ENCODE measurements at regions not wholly inside any gene's neighbourhood (a gene's known extent, or its start where the extent isn't known, plus 50 kb on each side); places are given as distances from the start of the nearest gene placed in this dataset.

DNA sequence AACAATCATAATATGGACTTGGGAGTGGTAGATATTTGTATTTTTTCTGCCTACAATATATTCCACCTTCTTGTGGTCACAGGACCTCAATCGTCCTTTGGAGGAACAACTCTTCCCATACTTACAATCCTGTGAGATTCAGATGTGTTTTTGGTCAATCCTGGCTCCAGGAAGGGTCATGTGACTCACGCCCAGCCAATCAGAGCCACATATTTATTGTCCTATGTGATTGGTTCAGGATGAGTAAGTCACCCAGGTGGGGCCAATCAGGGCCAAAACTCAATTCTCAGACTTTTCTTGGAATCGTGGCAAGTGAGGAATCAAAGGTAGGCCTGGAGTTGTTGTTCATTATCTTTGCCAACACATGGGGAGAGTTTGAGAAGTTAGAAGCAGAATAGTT, 264.9 kb downstream of the SUDS3 start:
- no peak overlapping the region for H3K9ac ChIP-seq (ENCODE audit: low read length)
- no peaks in the 10 kb centered on the region for H3K4me1 ChIP-seq (ENCODE audit: control insufficient read depth, insufficient read depth, low read length)
- H3K9me3 ChIP-seq (ENCODE audit: control insufficient read depth, insufficient read depth, low read depth, low read length), result no peaks in the 10 kb centered on the region
- H3K27me3 ChIP-seq (ENCODE audit: control insufficient read depth, insufficient read depth, low read length), result peaks cover 9% of the 10 kb centered on the region; the same call in 1 of the 2 replicates
- H3K4me3 ChIP-seq (ENCODE audit: low read depth, low read length), result no peak overlapping the region
- no peaks in the 10 kb centered on the region for H3K36me3 ChIP-seq (ENCODE audit: control insufficient read depth, insufficient read depth, low read length)
- no peak overlapping the region for H3K27ac ChIP-seq (ENCODE audit: low read depth, low read length)

GRCh38 chr12:118645219-118645618, 268.9 kb downstream of the SUDS3 start:
- H3K9me3 ChIP-seq (ENCODE audit: control insufficient read depth, insufficient read depth, low read depth, low read length), result no peaks in the 10 kb centered on the region
- peaks cover 10% of the 10 kb centered on the region; the same call in 1 of the 2 replicates for H3K27me3 ChIP-seq (ENCODE audit: control insufficient read depth, insufficient read depth, low read length)
- H3K4me3 ChIP-seq (ENCODE audit: low read depth, low read length), result no peak overlapping the region
- H3K27ac ChIP-seq (ENCODE audit: low read depth, low read length), result no peak overlapping the region
- H3K4me1 ChIP-seq (ENCODE audit: control insufficient read depth, insufficient read depth, low read length), result no peaks in the 10 kb centered on the region
- no peak overlapping the region for H3K9ac ChIP-seq (ENCODE audit: low read length)
- H3K36me3 ChIP-seq (ENCODE audit: control insufficient read depth, insufficient read depth, low read length), result no peaks in the 10 kb centered on the region

- H3K36me3 ChIP-seq (ENCODE audit: control insufficient read depth, insufficient read depth, low read length), result no peaks in the 10 kb centered on the region
- no peaks in the 10 kb centered on the region for H3K4me1 ChIP-seq (ENCODE audit: control insufficient read depth, insufficient read depth, low read length)
- H3K9ac ChIP-seq (ENCODE audit: low read length), result no peak overlapping the region
- H3K27me3 ChIP-seq (ENCODE audit: control insufficient read depth, insufficient read depth, low read length), result peaks cover 10% of the 10 kb centered on the region; the same call in 1 of the 2 replicates
- H3K9me3 ChIP-seq (ENCODE audit: control insufficient read depth, insufficient read depth, low read depth, low read length), result no peaks in the 10 kb centered on the region
- no peak overlapping the region for H3K4me3 ChIP-seq (ENCODE audit: low read depth, low read length)
- H3K27ac ChIP-seq (ENCODE audit: low read depth, low read length), result no peak overlapping the region
Measured at GRCh38 chr12:118649765-118650585, 273.6 kb downstream of the SUDS3 start.

DNA sequence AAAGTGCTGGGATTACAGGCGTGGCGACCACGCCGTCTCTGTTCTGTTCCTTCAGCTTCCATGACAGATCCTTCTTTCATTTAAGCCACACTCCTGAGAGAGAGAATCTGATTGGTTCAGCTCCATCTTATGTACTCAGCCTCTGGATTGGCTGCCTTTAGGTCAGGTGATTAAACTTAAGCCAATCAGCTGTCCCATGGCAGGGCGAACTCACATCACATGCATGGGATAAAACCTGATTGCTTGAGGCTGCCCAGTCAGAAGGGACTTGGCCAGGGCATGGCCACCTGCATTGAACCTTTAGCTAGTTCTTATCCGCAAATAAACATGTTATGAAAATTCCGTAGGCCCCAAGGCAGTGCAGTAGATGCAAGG, 274.2 kb downstream of the SUDS3 start:
- Histone ChIP-seq H3K9ac (ENCODE audit: low read length) (no peak overlapping the region), H3K27ac (ENCODE audit: low read depth, low read length) (no peak overlapping the region), H3K4me3 (ENCODE audit: low read depth, low read length) (no peak overlapping the region), H3K27me3 (ENCODE audit: control insufficient read depth, insufficient read depth, low read length) (peaks cover 10% of the 10 kb centered on the region; the same call in 1 of the 2 replicates), H3K4me1 (ENCODE audit: control insufficient read depth, insufficient read depth, low read length) (no peaks in the 10 kb centered on the region), H3K36me3 (ENCODE audit: control insufficient read depth, insufficient read depth, low read length) (no peaks in the 10 kb centered on the region), H3K9me3 (ENCODE audit: control insufficient read depth, insufficient read depth, low read depth, low read length) (no peaks in the 10 kb centered on the region)

DNA sequence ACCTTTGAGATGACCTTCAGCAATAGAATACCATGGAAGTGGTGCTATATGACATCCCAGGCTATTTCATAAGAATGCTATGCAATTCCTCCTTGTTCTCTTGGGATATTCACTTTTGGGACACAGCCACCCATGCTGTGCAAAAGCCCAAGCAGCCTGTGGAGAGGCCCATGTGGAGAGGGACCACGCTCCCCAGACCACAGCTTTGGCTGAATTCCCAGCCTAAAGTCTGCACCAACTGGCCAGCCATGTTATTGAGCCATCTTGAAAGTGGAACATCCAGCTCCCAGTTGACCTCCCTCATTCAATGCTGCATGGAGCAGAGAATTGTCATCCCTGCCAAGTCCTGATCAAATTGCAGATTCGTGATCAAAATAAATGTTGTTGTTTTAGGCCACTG, 275.1 kb downstream of the SUDS3 start:
- H3K36me3 ChIP-seq (ENCODE audit: control insufficient read depth, insufficient read depth, low read length), result no peaks in the 10 kb centered on the region
- no peaks in the 10 kb centered on the region for H3K4me1 ChIP-seq (ENCODE audit: control insufficient read depth, insufficient read depth, low read length)
- H3K27ac ChIP-seq (ENCODE audit: low read depth, low read length), result no peak overlapping the region
- H3K27me3 ChIP-seq (ENCODE audit: control insufficient read depth, insufficient read depth, low read length), result peaks cover 10% of the 10 kb centered on the region; the same call in 1 of the 2 replicates
- H3K4me3 ChIP-seq (ENCODE audit: low read depth, low read length), result no peak overlapping the region
- no peak overlapping the region for H3K9ac ChIP-seq (ENCODE audit: low read length)
- no peaks in the 10 kb centered on the region for H3K9me3 ChIP-seq (ENCODE audit: control insufficient read depth, insufficient read depth, low read depth, low read length)

DNA sequence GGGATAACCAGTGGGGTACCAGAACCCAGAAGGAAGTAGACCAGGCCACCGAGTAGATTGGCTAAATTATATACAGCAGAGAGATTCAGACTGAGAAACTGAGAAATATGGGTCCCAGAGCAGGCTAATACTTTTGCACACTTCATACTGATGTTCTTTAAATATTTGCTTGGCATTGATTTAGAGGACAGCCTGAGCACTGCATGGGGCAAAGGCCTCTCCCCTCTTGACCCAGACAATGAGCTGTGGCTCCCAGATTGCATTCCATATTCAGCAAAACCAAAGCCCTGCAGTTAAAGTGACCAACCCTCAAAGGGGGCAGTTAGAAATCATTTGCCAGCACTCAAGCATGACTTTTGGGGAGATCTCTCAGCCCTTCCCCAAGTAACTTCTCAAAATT, 279.2 kb downstream of the SUDS3 start:
- H3K9me3 ChIP-seq (ENCODE audit: control insufficient read depth, insufficient read depth, low read depth, low read length), result no peaks in the 10 kb centered on the region
- H3K4me3 ChIP-seq (ENCODE audit: low read depth, low read length), result no peak overlapping the region
- H3K27ac ChIP-seq (ENCODE audit: low read depth, low read length), result no peak overlapping the region
- no peaks in the 10 kb centered on the region for H3K4me1 ChIP-seq (ENCODE audit: control insufficient read depth, insufficient read depth, low read length)
- H3K9ac ChIP-seq (ENCODE audit: low read length), result no peak overlapping the region
- no peaks in the 10 kb centered on the region for H3K27me3 ChIP-seq (ENCODE audit: control insufficient read depth, insufficient read depth, low read length)
- H3K36me3 ChIP-seq (ENCODE audit: control insufficient read depth, insufficient read depth, low read length), result no peaks in the 10 kb centered on the region

GRCh38 chr12:118680356-118680963, 300.9 kb upstream of the SRRM4 start:
- Histone ChIP-seq H3K4me3 (ENCODE audit: low read depth, low read length) (no peak overlapping the region), H3K4me1 (ENCODE audit: control insufficient read depth, insufficient read depth, low read length) (peaks cover 18% of the 10 kb centered on the region), H3K9me3 (ENCODE audit: control insufficient read depth, insufficient read depth, low read depth, low read length) (peaks cover 11% of the 10 kb centered on the region; the same call in 1 of the 2 replicates)

DNA sequence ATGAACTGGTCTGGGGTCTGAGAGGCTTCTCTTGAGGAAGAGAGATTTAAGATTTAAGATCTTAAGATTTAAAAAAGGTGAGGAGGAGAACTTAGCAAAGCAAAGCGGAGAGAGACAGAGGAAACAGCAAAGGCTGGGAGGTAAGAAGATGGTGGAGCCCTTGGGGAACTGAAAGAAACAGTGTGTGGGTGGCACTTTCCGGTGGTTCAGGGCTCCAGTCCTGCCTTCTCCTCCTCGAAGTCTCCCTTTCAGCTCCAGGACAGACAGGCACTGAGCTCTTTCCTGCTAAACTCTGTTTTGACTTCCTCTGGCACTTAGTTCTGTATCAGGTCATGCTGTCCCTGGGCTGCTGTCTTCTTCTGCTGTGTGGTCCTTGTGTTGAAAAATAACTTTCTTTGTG, 298.7 kb upstream of the SRRM4 start:
- 0 out of 2 replicates have a peak, but pooled peaks cover 3% of the 10 kb centered on the region for H3K9me3 ChIP-seq (ENCODE audit: control insufficient read depth, insufficient read depth, low read depth, low read length)
- no peaks in the 10 kb centered on the region for H3K36me3 ChIP-seq (ENCODE audit: control insufficient read depth, insufficient read depth, low read length)
- H3K4me1 ChIP-seq (ENCODE audit: control insufficient read depth, insufficient read depth, low read length), result peaks cover 18% of the 10 kb centered on the region
- no peaks in the 10 kb centered on the region for H3K27me3 ChIP-seq (ENCODE audit: control insufficient read depth, insufficient read depth, low read length)
- no peak overlapping the region for H3K9ac ChIP-seq (ENCODE audit: low read length)
- H3K27ac ChIP-seq (ENCODE audit: low read depth, low read length), result no peak overlapping the region
- H3K4me3 ChIP-seq (ENCODE audit: low read depth, low read length), result no peak overlapping the region

More at GRCh38 chr12:118680356-118680963, 300.9 kb upstream of the SRRM4 start:
- Histone ChIP-seq H3K9ac (ENCODE audit: low read length) (no peak overlapping the region), H3K27me3 (ENCODE audit: control insufficient read depth, insufficient read depth, low read length) (no peaks in the 10 kb centered on the region), H3K27ac (ENCODE audit: low read depth, low read length) (no peak overlapping the region), H3K36me3 (ENCODE audit: control insufficient read depth, insufficient read depth, low read length) (no peaks in the 10 kb centered on the region)

GRCh38 chr12:118685983-118686607, 295.2 kb upstream of the SRRM4 start:
- no peak overlapping the region for H3K9ac ChIP-seq (ENCODE audit: low read length)
- no peak overlapping the region for H3K27ac ChIP-seq (ENCODE audit: low read depth, low read length)
- H3K36me3 ChIP-seq (ENCODE audit: control insufficient read depth, insufficient read depth, low read length), result no peaks in the 10 kb centered on the region

DNA sequence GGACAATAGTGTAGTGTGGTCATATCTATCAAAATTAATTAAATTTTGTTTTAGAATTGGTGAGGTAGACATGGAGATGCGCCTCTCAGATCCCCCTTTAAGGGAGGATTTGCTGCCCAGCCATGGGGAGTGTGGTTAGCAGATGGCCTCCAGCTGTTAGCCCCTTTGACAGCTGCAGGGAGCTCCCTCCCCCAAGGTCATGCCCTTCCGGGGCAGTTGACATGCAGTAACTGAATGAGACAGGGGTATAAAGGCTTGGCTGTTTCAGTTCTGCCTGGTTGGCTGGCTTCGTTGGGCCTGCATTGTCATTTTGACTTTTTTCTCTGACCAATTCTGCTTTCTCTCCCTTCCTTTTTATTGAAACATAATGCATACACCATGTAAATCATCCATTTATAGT, 291.5 kb upstream of the SRRM4 start:
- H3K27me3 ChIP-seq (ENCODE audit: control insufficient read depth, insufficient read depth, low read length), result no peaks in the 10 kb centered on the region
- no peaks in the 10 kb centered on the region for H3K9me3 ChIP-seq (ENCODE audit: control insufficient read depth, insufficient read depth, low read depth, low read length)
- no peak overlapping the region for H3K27ac ChIP-seq (ENCODE audit: low read depth, low read length)
- no peak overlapping the region for H3K4me3 ChIP-seq (ENCODE audit: low read depth, low read length)
- H3K4me1 ChIP-seq (ENCODE audit: control insufficient read depth, insufficient read depth, low read length), result no peaks in the 10 kb centered on the region
- no peak overlapping the region for H3K9ac ChIP-seq (ENCODE audit: low read length)
- H3K36me3 ChIP-seq (ENCODE audit: control insufficient read depth, insufficient read depth, low read length), result no peaks in the 10 kb centered on the region

More at GRCh38 chr12:118685983-118686607, 295.2 kb upstream of the SRRM4 start:
- 0 out of 2 replicates have a peak, but pooled peaks cover 3% of the 10 kb centered on the region for H3K9me3 ChIP-seq (ENCODE audit: control insufficient read depth, insufficient read depth, low read depth, low read length)
- H3K4me1 ChIP-seq (ENCODE audit: control insufficient read depth, insufficient read depth, low read length), result peaks cover 11% of the 10 kb centered on the region
- no peak overlapping the region for H3K4me3 ChIP-seq (ENCODE audit: low read depth, low read length)
- no peaks in the 10 kb centered on the region for H3K27me3 ChIP-seq (ENCODE audit: control insufficient read depth, insufficient read depth, low read length)

- H3K36me3 ChIP-seq (ENCODE audit: control insufficient read depth, insufficient read depth, low read length), result no peaks in the 10 kb centered on the region
- no peak overlapping the region for H3K4me3 ChIP-seq (ENCODE audit: low read depth, low read length)
- no peak overlapping the region for H3K9ac ChIP-seq (ENCODE audit: low read length)
- no peaks in the 10 kb centered on the region for H3K9me3 ChIP-seq (ENCODE audit: control insufficient read depth, insufficient read depth, low read depth, low read length)
- no peak overlapping the region for H3K27ac ChIP-seq (ENCODE audit: low read depth, low read length)
- H3K27me3 ChIP-seq (ENCODE audit: control insufficient read depth, insufficient read depth, low read length), result no peaks in the 10 kb centered on the region
- H3K4me1 ChIP-seq (ENCODE audit: control insufficient read depth, insufficient read depth, low read length), result no peaks in the 10 kb centered on the region
Measured at GRCh38 chr12:118690506-118690905, 290.8 kb upstream of the SRRM4 start.
